HG03139 (cell line): ENCODE measurements at regions not wholly inside any gene's neighbourhood (a gene's known extent, or its start where the extent isn't known, plus 50 kb on each side); places are given as distances from the start of the nearest gene placed in this dataset.
"Not testable (repeated sequence)": the region's sequence is repeated elsewhere in the genome, so short reads cannot be mapped to it uniquely, and the experiment has no call there.

Experiments used
- ATAC-seq: cut with Tn5 transposase; IDR thresholded peaks from one replicate; pipeline ENCODE4 v1.9.1; 2021; ENCODE audit not compliant: unreplicated experiment

DNA sequence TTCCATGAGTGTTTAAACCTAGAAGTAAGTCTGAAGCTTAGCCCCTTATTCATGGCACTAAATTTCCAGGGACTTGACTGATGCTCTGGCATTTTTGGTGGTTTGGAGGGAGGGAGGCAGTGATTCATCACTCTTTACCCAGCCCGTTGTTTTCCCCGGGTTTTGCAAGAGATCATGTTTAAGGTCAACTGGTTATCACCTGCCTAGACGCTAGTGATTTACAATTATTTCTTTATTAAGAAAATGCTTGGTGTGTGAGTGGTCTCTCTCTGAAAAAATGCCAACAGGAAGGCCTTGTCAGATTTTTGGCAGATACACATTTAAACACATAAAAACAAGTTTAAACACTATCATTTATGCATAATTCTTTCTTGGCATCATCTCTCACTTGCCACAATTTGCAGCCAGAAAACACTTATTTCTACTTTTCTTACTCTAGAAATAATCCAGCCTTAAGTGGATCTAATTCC lies 737.9 kb upstream of the ZNF608 start:
- no peak for ATAC-seq

DNA sequence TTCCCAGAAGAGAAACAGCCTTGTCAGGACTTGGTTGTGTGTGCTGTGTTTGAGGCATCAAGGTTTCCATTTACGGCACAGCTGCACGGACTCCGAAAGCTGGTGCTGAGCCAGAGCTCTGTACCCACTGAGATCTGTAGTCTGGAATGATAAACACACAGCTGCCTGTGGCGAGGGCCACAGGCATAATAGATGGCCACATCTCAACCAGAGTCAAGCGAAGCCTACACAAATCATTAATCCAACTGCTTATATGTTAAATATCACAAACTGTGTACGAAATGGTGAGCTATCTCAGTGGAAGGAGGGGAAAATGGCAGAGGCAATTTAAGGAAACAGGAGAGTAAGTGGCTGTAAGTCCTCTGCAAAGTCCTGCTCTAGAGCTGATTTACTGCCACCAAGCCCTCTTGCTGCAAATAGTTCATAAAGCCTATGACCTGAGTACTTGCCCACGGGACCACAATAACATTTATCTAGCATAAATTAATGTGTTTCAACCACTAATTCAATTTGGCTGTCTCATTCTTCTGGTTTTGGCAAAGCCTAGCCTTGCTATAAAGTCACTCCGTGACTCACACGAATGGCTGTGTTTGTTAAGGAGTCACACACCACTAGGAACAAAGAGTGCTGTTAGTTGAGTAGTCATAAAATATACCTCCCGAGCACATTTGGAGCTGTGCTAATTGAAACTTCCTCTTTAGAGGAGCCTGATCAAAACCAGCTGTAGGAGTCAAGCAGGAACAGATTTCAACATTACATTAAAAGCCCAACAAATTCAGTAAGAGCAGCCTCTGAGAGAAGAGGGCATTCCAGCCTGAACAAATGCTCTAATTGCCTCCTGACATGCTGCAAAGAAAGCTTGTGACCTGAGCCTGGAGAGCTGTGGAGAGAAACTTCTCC lies 738.6 kb upstream of the ZNF608 start:
- ATAC-seq = no peak

DNA sequence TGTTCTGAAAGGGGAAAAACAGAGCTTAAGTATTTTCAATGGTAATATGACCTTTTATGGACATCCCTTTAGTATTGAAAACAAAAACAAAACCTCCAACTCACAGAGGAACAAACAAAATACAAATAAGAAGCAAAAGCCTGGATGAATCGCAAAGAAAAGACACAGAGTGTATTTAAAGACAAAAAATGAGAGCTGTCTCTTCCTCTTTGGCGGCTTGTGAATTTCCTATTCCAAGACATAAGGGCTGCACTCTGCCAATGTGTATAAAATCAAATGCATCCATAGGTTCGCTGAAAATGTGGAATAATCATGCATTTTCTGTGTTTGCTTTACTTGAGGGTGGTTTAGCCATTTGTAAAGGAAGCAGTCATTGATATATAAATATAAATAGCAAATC lies 739.3 kb upstream of the ZNF608 start:
- ATAC-seq = no peak

DNA sequence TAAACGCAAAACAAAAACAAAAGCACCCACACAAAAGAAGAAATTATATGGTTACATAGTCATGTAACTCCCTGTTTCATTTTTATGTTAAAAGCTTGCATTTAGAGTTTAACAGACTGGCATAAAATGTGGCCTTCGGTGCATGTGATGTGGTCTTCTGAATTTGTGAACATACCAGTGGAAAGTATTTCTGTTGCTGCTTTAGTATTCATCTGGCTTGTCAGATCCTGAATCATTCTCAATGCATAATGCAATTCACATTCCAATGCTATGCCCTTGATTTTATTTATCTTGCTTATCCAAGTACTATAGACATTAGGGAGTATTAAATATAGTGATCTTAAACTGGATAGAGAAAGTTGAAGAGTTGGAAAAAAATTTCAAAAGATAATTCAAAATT lies 740.2 kb upstream of the ZNF608 start:
- no peak for ATAC-seq

DNA sequence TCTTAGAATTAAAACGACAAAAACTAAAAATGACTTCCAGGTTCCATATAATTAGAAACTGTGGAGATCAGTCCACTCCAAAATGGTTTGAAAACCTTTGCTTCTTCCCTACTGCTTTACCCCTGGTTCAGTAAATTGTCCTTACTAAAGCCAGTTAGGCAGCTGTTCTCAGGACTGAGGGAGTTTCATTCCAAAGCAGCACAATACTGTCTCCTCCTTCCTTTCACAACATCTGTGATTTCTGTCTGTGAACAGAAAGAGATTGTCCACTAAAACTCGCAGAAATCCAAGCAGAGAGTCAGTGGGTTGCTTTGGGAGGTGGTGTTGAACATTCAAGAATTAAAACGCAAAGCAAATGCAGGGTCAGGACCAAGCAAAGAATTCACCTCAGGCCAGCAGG lies 740.8 kb upstream of the ZNF608 start:
- no peak for ATAC-seq

DNA sequence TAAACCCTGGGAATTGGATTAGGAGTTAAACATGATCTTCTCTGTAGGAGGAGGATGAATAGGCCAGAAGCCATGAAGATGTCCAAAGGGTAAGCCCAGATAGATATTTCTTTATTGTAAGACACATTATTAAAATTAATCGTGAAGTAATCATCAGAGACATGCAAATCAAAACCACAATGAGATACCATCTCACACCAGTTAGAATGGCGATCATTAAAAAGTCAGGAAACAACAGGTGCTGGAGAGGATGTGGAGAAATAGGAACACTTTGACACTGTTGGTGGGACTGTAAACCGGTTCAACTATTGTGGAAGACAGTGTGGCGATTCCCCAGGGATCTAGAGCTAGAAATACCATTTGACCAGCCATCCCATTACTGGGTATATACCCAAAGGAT lies 741.2 kb upstream of the ZNF608 start:
- not testable (repeated sequence) for ATAC-seq

DNA sequence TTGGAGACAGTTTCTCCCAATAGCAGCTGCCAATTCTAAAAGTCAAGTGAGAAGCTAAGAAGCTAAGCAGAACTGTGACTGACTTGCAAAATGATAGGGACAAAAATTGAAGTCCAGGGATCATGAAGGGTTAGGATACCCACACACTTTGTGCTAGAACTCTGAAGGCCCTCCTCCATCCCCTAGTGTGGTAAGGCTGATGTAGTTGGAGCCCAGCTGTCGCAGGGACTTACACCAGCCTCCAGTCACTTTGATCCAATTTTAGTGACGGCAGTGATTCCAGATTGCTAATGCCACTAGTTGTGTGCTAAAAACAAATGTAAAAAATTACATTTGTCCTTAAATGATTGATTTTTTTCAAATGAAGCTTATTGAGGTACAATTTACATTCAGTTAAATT lies 742.7 kb upstream of the ZNF608 start:
- no peak for ATAC-seq

DNA sequence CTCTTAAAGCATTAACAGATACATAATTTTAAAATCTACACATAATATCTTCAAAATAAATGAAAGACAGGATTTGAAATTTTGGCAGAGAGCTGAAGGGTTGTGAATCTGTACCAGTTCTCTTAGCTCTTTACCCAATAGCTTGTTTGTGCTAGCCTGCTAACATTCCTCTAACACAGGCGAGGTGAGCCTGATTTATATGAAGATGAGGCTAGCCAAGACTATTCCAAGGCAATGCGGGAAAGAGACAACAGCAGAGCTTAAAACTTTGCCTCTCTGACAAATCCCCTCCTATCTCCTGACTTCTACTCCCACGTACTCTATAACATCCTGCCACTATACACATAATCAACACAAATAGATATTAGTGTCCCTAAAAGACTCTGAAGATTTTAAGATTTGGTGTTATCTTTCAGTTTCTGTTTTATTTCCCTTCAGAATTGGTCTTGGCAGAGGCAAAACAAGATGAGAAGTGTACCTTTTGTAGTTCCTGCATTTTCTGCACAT lies 745.6 kb upstream of the ZNF608 start:
- no peak for ATAC-seq

DNA sequence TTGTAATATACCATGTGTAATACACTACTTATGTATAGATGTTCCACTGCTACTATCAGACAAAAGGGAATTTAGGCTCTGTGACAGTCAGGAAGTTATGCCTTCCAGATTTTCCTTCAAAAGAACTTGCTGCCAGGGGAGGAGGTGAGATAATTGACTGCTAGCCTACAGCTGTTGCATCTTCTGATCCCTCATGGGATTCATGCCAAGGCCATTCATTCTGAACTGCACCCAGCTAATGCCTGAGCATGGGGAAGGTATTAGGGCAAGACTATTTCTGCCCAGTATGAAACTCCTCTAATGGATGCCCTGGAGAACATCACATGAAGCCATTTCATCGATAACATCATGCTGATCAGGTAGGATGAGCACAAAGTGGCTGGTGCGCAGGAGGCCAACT lies 746.5 kb upstream of the ZNF608 start:
- no peak for ATAC-seq

DNA sequence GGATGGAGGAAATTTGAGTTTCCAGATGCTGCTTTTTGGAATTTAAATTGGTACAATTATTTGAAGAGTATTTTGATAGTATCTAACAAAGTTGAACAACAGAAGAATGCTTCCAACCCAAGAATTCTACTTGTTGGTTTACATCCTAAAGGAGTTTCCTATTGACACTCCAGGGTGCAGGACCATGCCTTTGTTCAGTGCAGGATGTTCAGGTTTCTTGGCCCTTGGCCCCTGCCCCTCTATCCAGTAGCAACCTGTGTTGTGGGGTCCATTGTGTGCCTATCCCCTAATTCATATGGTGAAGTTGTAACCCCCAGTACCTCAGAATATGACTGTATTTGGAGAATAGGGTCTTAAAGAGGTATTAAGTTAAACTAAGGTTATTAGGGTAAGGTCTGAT lies 750.0 kb upstream of the ZNF608 start:
- no peak for ATAC-seq

DNA sequence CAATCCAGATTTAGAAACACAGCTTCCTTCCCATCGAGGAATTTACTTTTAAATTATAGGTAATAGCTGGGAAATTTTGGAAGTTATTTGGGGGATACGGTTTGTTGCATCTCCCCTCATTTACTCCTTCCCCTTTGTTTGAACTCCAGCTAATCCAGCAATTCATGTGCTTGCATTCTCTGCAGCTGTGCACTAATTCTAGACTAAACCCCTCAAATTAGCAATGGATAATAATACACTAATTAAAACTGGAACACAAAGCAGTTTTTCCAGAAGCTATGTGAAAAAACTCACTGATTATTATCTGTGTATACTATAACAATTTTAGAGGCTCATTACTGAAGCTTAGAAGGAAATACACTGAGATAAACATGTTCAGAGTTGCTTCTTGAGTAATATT lies 751.2 kb upstream of the ZNF608 start:
- no peak for ATAC-seq

DNA sequence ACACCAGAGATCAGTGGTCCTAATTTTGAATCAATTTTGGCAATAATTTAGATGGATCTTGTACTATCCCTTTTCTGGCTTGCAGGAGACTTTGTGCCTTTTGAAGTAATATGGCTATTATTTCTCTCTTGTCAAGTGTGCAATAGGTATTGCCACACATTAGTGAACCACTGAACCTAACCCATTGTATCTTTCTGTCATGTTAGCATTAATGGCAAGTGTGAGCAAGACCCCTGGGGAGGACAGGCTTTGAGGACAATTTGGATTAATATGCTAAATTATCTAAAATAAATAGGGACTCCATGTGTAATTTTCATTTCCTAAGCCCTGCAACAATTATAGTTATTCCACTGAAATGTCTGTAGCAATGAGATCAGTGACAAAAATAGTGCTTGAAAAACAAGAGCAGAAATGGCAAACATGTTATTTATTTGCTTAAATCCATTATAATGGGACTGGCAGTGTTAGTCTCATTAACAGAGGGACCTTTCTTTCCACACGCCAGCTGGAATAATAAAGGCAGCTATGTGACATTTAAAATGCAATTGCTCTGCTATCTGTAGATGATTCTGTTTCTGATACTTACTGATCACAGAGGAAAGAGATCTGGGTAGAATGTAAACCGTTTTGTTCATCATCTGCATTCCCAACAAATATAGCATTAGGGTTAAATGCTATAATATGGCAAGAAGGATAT lies 753.3 kb upstream of the ZNF608 start:
- ATAC-seq = no peak

DNA sequence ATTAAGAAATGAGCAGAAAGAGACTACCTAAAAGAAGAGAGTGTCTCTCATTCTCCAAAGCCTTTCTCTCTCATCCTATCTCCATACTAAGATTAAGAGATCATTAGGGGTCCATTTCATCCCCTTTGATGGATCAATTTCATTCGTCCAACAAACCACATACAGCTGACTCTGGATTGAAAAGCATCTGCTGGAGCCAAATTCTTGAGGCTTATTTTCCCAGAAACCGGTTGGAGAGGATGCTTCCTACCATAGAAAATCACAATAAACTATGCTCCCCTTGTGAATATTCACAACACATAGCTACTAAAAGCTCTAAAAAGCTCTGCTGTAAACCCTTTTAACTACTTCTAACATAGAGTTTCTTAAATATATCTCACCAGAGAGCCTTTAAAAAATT lies 755.0 kb upstream of the ZNF608 start:
- no peak for ATAC-seq

DNA sequence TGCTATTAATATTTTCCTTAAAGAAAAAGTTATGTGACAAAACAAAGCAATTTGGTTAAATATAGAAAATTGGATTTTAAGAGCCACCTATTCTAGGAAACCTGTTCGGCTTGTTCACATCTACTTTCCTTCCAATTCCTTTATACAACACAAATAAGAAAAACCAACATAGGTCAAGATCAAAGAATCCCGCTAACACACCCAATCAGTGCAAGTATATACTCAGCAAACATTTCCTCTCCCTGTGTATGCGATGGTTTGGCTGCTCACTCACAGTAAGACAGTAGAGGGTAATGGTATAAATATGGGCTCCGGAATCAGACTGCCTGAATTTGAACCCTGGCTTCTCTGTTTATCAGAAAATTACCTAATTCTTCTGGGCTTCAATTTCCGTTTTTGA lies 757.5 kb upstream of the ZNF608 start:
- no peak for ATAC-seq

DNA sequence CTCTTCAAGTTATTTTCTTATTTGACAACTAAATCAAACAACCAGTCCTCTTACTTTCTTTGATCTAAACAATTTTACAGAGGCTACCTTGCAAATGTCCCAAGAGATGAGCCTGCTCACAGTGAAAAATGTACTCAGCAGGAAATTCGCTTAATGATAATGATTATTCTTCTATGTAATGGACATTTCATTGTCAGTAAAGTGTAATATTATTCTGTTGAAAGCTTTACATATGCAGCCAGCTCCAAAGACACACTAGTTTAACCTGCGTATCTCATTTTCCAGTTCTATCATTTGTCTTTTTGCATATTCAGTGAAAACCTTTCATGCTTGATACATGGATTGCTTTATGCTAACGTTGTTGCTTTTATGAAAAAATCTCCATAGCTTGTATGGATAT lies 758.7 kb upstream of the ZNF608 start:
- no peak for ATAC-seq

DNA sequence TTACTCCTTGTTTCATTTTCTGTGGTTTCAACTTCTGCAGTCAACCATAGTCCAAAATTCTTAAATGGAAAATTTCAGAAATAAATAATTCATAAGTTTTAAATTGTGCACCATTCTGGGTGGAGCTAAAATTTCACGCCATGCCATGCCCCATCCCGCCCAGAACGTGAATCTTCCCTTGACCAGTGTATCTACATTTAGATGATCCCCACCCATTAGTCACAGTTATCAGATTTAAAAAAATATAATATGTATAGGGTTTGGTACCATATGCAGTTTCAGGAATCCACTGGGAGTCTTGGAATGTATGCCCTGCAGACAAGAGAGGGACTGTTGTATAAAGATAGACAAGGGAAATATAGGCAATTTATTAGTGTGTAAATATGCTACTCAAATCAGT lies 759.7 kb upstream of the ZNF608 start:
- no peak for ATAC-seq

DNA sequence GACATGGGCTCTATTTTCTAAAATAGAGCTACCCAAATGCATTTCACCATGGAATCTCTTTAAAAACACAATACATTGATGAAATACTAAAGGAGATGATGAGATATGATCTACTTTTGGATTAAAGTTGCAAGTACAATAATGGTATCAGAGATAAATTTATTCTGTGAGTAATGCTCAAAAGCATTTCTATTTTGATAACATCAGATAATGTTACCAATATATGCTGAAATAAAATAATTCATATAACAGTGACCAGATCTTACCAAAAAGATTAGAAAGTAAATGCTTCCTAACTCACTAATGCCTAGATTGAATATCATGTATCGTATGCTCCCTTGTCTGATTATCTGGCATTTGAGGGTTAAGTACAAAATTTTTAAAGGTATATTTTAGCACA lies 761.8 kb upstream of the ZNF608 start:
- no peak for ATAC-seq

DNA sequence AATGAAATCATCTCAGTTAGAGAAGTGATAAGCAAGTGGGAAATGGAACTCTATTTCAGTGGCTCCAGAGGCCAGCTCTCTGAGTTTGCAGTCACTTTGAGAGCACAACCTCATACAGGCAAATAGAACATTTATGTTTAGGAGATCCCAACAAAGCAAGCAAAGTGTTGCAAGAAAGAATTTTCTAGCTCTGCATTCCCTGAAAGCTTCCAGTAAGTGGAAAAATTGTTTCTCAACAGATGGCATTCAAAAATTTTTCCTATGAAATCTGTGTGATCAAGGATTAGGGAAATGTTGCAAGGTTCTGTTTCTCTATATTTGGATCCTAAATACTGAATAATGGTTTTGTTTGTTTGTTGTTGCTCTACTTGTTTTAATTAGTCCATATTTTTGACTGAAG lies 764.2 kb upstream of the ZNF608 start:
- ATAC-seq = no peak

DNA sequence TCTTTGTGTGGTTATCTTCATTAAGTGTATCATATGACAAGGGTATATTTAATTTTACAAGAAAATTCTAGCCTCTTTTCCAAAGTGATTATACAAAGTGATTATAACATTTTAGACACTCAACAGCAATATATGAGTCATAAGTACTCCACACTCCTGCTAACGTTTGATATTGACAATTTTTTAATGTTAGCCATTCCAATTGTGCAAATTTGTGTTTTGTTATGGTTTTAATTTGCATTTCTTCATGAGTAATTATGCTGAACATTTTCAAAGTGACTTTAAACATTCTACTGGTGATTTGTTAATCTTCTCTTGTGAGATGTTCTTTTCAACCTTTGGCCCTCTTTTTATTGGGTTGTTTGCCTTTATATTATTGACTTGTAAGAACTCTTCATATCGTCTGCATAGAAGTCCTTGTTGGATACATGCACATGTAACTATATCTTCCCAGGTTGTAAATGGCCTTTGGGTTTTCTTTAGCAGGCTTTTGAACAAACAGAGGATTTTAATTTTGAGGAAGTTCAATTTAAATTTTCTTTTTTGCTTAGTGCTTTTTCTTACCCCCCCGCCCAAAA lies 771.6 kb upstream of the ZNF608 start:
- ATAC-seq = no peak

DNA sequence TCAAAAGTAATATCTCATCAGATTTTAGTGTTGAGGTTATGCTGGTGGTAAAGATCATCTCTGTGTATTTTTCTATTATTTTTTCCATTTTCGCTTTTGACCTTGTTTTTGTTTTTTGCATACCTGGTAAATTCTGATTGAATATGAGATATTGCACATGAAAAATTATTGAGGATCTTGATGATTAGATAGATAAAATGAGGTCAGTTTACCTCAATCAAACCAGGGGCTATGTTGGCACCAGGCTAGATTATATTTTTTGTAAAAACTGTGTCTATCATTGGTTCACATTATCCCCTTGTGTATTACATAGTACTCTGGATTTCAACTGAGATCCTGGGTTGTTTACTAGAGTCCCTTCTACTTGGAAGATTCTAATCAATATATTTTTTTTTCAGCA lies 774.9 kb upstream of the ZNF608 start:
- ATAC-seq = no peak

DNA sequence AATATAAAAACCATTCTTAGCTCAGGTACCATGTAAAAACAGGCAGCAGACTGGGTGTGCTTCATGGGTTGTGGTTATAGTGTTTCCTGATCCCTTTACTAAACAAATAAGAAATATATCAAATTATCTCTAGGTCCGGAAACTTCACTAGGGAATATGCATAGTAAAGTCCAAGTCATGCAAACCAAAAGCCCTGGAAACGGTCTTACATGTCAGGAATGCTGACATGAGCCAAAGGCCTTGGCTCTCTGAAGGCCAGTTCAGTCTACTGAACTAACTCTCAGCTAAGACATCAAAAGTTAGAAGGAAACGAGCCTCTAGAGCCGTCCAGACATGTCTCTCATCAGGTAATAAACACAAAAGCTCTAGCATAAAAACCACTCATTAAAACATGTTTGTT lies 778.9 kb upstream of the ZNF608 start:
- ATAC-seq = no peak

DNA sequence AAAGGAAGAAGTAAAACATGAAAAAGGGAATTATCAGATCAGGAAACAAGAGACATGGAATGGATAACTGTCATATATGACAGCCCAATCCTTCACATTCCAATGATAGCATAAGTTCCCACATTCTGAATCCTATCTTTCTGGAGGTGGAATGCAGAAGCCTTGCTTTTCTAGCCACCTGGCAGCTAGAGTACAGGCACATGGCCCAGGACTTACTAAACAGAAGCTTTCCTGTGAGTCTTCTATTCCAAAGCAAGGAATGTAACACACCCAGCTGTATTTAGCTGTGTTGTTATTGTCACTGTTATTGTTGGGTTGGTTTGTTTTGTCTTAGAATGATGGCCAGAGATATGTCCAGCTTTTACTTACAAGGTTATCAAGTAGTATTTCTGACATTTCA lies 780.5 kb upstream of the ZNF608 start:
- no peak for ATAC-seq
